MCF 10A (cell line): ENCODE measurements at regions not wholly inside any gene's neighbourhood (a gene's known extent, or its start where the extent isn't known, plus 50 kb on each side); places are given as distances from the start of the nearest gene placed in this dataset.

Source experiments
- BruUV-seq: library from RNA; stranded (reverse); fragments of 400-500 nt; replicated peaks from 2 replicates; lab custom pipeline; 2021; lab: Mats Ljungman, UMichigan
- CTCF ChIA-PET: fragments of 300-600 bp; sonication (Branson Sonifier 250); formaldehyde crosslinking; extraction: SDS; loops from one replicate; lab custom pipeline; 2021; ENCODE audit warnings: antibody characterized with exemption, inconsistent platforms; lab: Yijun Ruan, JAX
- POLR2A ChIA-PET: fragments of 300-600, 350-650 bp; sonication (Branson Sonifier 250); formaldehyde crosslinking; extraction: SDS; loops from one replicate; lab custom pipeline; 2020; ENCODE audit warnings: antibody characterized with exemption, inconsistent platforms; lab: Yijun Ruan, JAX
- DNase-seq: peaks from one replicate; pipeline ENCODE4 v3.0.0-alpha.2; 2018; ENCODE audit not compliant: unreplicated experiment
- H3K27ac Mint-ChIP-seq: one replicate; pipeline ENCODE4 v1.8.0; 2022; ENCODE audit warnings: mild to moderate bottlenecking, low read depth, mixed read lengths; ENCODE audit not compliant: unreplicated experiment
- H3K27me3 Mint-ChIP-seq: one replicate; pipeline ENCODE4 v1.8.0; 2022; ENCODE audit warnings: mixed read lengths; ENCODE audit not compliant: insufficient read depth, unreplicated experiment
- H3K36me3 Mint-ChIP-seq: one replicate; pipeline ENCODE4 v1.8.0; 2022; ENCODE audit warnings: mild to moderate bottlenecking, moderate library complexity, mixed read lengths; ENCODE audit not compliant: insufficient read depth, unreplicated experiment
- H3K4me1 Mint-ChIP-seq: one replicate; pipeline ENCODE4 v1.8.0; 2022; ENCODE audit warnings: mixed read lengths; ENCODE audit not compliant: insufficient read depth, unreplicated experiment
- H3K4me3 Mint-ChIP-seq: one replicate; pipeline ENCODE4 v1.8.0; 2022; ENCODE audit warnings: mild to moderate bottlenecking, moderate library complexity, mixed read lengths; ENCODE audit not compliant: unreplicated experiment
- H3K9me3 Mint-ChIP-seq: one replicate; pipeline ENCODE4 v1.8.0; 2022; ENCODE audit warnings: mixed read lengths; ENCODE audit not compliant: unreplicated experiment
- CTCF ChIP-seq: fragments of 200-600 bp; IDR thresholded peaks from one replicate; pipeline ENCODE4 v1.8.0; 2022; ENCODE audit warnings: antibody characterized with exemption, mild to moderate bottlenecking; ENCODE audit not compliant: unreplicated experiment
- intact Hi-C: fragments of 100-400 bp; cut with micrococcal nuclease; formaldehyde crosslinking; loops from 2 replicates; pipeline ENCODE4 v1.14.1; 2022

GRCh38 chr3:163576314-163576713 is 1502.0 kb downstream of the SI start:
- POLR2A ChIA-PET: no interaction called here
- TF ChIP-seq CTCF: no peak
- Mint-ChIP-seq H3K36me3 (no peaks in the 10 kb centered on the region), H3K4me1 (peaks cover 4% of the 10 kb centered on the region), H3K27me3 (no peaks in the 10 kb centered on the region), H3K9me3 (peaks cover 3% of the 10 kb centered on the region), H3K4me3 (no peak overlapping the region), H3K27ac (no peak overlapping the region)
- BruUV-seq: no TSS peak
- no peak for DNase-seq
- intact Hi-C loops: no loop called here
- CTCF ChIA-PET: no interaction called here

GRCh38 chr3:163573324-163573723 is 1505.0 kb downstream of the SI start:
- intact Hi-C loops: no loop called here
- Mint-ChIP-seq H3K27me3 (no peaks in the 10 kb centered on the region), H3K9me3 (peaks cover 7% of the 10 kb centered on the region), H3K36me3 (no peaks in the 10 kb centered on the region), H3K4me3 (no peak overlapping the region), H3K27ac (no peak overlapping the region), H3K4me1 (no peaks in the 10 kb centered on the region)
- CTCF ChIA-PET: interaction anchor here (0.7 kb wide), 1 partner anchor 102 kb away, joined by 3 read pairs; no protein-coding TSS in a partner anchor
- TF ChIP-seq CTCF: no peak
- POLR2A ChIA-PET: no interaction called here
- no TSS peak for BruUV-seq
- DNase-seq: no peak

GRCh38 chr3:163572856-163573255 is 1505.4 kb downstream of the SI start:
- no peak overlapping the region for H3K4me3 Mint-ChIP-seq
- TF ChIP-seq CTCF: no peak
- no peaks in the 10 kb centered on the region for H3K4me1 Mint-ChIP-seq
- intact Hi-C loops: no loop called here
- BruUV-seq: no TSS peak
- no peak for DNase-seq
- POLR2A ChIA-PET: no interaction called here
- H3K27me3 Mint-ChIP-seq: no peaks in the 10 kb centered on the region
- peaks cover 7% of the 10 kb centered on the region for H3K9me3 Mint-ChIP-seq
- CTCF ChIA-PET: no interaction called here
- no peak overlapping the region for H3K27ac Mint-ChIP-seq
- no peaks in the 10 kb centered on the region for H3K36me3 Mint-ChIP-seq

- intact Hi-C loops: no loop called here
- Mint-ChIP-seq H3K27me3 (no peaks in the 10 kb centered on the region), H3K27ac (no peak overlapping the region), H3K9me3 (no peaks in the 10 kb centered on the region), H3K36me3 (no peaks in the 10 kb centered on the region), H3K4me1 (peaks cover 5% of the 10 kb centered on the region), H3K4me3 (no peak overlapping the region)
- BruUV-seq: no TSS peak
- POLR2A ChIA-PET: interaction anchor here (0.6 kb wide), 1 partner anchor 1640 kb away, joined by 3 read pairs; no protein-coding TSS in a partner anchor
- DNase-seq: no peak
- CTCF ChIA-PET: no interaction called here
- no peak for TF ChIP-seq CTCF
Measured at GRCh38 chr3:163563485-163563884, 1514.8 kb downstream of the SI start.
